Ascending aorta (tissue), 2 donors: ENCODE measurements at regions not wholly inside any gene's neighbourhood (a gene's known extent, or its start where the extent isn't known, plus 50 kb on each side); places are given as distances from the start of the nearest gene placed in this dataset.

ENCODE experiments used
- DNase-seq, 2 donors: peaks; one replicate each; pipeline ENCODE4 v3.0.0-alpha.2; 2019; ENCODE audit warnings: low spot score in 2 of 2
- H3K27ac ChIP-seq, 2 donors: fragments of 200-600 bp; sonication (generic); one replicate each; pipeline ENCODE4 v1.5.1; 2016 to 2017; ENCODE audit warnings: mild to moderate bottlenecking in 1 of 2
- H3K27me3 ChIP-seq: fragments of 200-600 bp; sonication (generic); one replicate; pipeline ENCODE4 v1.5.1; 2017
- H3K36me3 ChIP-seq, 2 donors: fragments of 200-600 bp; sonication (generic); one replicate each; pipeline ENCODE4 v1.5.1; 2016
- H3K4me1 ChIP-seq, 2 donors: fragments of 200-600 bp; sonication (generic); one replicate each; pipeline ENCODE4 v1.5.1; 2016 to 2017; ENCODE audit warnings: mild to moderate bottlenecking in 1 of 2
- H3K4me3 ChIP-seq, 2 donors: fragments of 200-600 bp; sonication (generic); one replicate each; pipeline ENCODE4 v1.5.1; 2016 to 2017; ENCODE audit warnings: mild to moderate bottlenecking in 1 of 2
- H3K9me3 ChIP-seq, 2 donors: fragments of 200-600 bp; sonication (generic); one replicate each; pipeline ENCODE4 v1.5.1; 2016
- CTCF ChIP-seq, 3 experiments: fragments of 200-600 bp in 2 of 3; fragments of 450-650 bp in 1 of 3; sonication (generic) in 2 of 3; IDR thresholded peaks; one replicate each; pipeline ENCODE4 v1.5.1; 2016 to 2019; ENCODE audit warnings: antibody characterized with exemption in 3 of 3, mild to moderate bottlenecking in 1 of 3, moderate library complexity in 1 of 3
- intact Hi-C: fragments of 100-400 bp; cut with DNase I; formaldehyde crosslinking; loops from one replicate; pipeline ENCODE4 v1.15.1; 2023

DNA sequence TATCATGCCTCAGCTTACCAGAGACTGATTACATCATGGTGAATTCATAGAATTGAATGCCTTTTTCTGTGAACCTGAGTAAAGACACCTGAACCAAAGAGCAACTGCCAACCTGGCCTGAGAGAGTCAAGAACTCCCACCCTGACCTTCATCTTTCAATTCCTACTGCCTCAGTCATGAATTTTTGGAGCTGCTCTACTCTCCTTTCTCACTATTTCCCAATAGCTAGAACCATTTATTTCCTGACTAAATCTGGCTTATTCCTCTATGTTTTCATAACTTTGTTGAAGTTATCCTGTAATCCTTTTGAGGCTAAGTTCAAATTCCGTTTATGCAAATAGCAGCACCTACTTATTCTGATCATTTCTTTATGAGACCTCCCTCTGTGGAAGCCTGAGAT is 712.4 kb upstream of the UBE2E2 start:
- no peak for DNase-seq
- H3K4me3 ChIP-seq, result no peak overlapping the region
- no peaks in the 10 kb centered on the region for H3K9me3 ChIP-seq
- H3K27me3 ChIP-seq, result no peaks in the 10 kb centered on the region
- H3K4me1 ChIP-seq, result no peaks in the 10 kb centered on the region
- H3K27ac ChIP-seq, result no peak overlapping the region
- TF ChIP-seq CTCF (IDR thresholded peaks at IDR 0.05), result no peak
- H3K36me3 ChIP-seq, result no peaks in the 10 kb centered on the region
- intact Hi-C loops, result no loop called here

DNA sequence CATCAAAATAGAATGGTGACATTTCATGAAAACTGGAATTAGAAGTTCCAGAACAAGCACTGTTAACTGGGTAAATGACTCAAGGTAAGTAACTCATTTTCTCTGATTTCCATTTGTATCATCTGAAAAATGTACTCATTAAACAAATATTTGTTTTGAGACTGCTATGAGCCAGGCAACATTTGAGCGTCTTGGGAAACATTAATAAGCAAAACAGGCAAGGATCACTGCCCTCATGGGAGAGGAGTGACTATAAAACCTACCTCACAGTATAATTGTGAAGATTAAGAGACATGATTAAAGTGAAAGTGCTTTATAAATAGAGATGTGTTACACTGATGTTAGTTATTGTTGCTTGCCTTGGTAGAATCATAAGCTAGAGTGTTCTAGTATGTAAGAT is 711.8 kb upstream of the UBE2E2 start:
- H3K4me3 ChIP-seq, result no peak overlapping the region
- no peak for DNase-seq
- no peaks in the 10 kb centered on the region for H3K36me3 ChIP-seq
- no peaks in the 10 kb centered on the region for H3K9me3 ChIP-seq
- intact Hi-C loops, result no loop called here
- no peak overlapping the region for H3K27ac ChIP-seq
- no peak for TF ChIP-seq CTCF (IDR thresholded peaks at IDR 0.05)
- no peaks in the 10 kb centered on the region for H3K4me1 ChIP-seq
- H3K27me3 ChIP-seq, result no peaks in the 10 kb centered on the region

DNA sequence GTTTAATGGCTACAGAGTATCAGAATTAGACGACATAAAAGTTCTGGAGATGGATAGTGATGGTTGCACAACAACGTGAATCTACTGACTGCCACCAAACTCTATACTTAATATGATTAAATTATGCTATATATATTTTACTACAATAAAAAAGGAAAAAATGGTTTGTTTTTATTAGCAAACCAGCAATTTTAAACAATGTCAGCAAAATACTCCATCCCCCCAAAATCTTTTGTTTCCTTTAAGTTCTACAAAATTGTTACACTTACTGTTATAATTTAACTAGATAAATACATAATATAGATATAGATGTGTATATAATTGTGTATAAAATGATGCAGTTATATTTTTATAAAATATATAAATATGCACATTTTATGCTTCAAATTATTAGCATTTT is 710.8 kb upstream of the UBE2E2 start:
- no peak for TF ChIP-seq CTCF (IDR thresholded peaks at IDR 0.05)

DNA sequence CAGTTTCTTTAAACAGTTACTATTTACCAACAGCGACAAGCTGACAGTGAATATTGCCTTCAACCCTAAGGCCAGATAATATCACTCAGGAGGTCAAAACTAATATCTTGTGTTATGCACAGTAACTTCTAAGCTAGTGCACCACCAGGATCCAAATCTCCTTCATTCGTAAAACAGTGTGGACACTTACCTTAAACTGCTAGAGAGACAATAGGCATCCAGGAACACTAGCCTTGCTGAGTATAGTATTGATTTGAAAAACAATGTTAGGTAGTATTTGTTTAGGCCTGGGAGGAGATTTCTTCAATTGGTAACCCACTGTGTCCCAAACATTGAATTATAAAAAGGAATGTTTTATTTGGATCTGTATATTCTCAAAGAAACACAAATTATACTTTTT is 707.9 kb upstream of the UBE2E2 start:
- Histone ChIP-seq H3K4me3 (no peak overlapping the region), H3K36me3 (no peaks in the 10 kb centered on the region), H3K27ac (no peak overlapping the region), H3K9me3 (no peaks in the 10 kb centered on the region), H3K4me1 (no peaks in the 10 kb centered on the region), H3K27me3 (no peaks in the 10 kb centered on the region)
- intact Hi-C loops, result no loop called here
- TF ChIP-seq CTCF (IDR thresholded peaks at IDR 0.05), result no peak
- DNase-seq, result no peak

More for the DNA sequence above, 710.8 kb upstream of the UBE2E2 start:
- intact Hi-C loops, result no loop called here
- DNase-seq, result no peak
- Histone ChIP-seq H3K4me3 (no peak overlapping the region), H3K27me3 (no peaks in the 10 kb centered on the region), H3K9me3 (no peaks in the 10 kb centered on the region), H3K4me1 (no peaks in the 10 kb centered on the region), H3K27ac (no peak overlapping the region), H3K36me3 (no peaks in the 10 kb centered on the region)

DNA sequence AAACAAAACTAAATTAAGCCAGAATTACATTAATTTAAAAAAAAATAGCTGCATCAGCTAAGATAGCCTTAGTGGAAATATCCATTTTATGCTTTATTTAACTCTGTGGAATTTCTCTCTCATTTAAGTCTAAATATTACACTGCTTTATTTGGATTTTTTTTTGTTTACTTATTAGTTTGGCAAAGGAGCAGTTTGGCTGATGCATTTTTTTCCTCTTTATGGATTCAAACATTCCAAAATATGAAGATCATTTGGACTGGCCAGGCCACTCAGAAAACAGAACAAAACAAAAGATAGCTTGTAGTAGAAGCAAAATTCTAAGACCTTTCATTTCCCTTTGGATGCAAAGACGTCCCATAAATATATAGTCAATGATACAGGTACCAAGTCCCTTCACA is 707.3 kb upstream of the UBE2E2 start:
- Histone ChIP-seq H3K9me3 (no peaks in the 10 kb centered on the region), H3K4me1 (no peaks in the 10 kb centered on the region), H3K27ac (no peak overlapping the region), H3K36me3 (no peaks in the 10 kb centered on the region), H3K27me3 (no peaks in the 10 kb centered on the region), H3K4me3 (no peak overlapping the region)
- intact Hi-C loops, result no loop called here
- no peak for TF ChIP-seq CTCF (IDR thresholded peaks at IDR 0.05)
- DNase-seq, result no peak

GRCh38 chr3:22496641-22497040 is 706.5 kb upstream of the UBE2E2 start:
- Histone ChIP-seq H3K9me3 (no peaks in the 10 kb centered on the region), H3K36me3 (no peaks in the 10 kb centered on the region), H3K27me3 (no peaks in the 10 kb centered on the region), H3K4me3 (no peak overlapping the region), H3K27ac (no peak overlapping the region), H3K4me1 (no peaks in the 10 kb centered on the region)
- intact Hi-C loops, result no loop called here
- DNase-seq, result no peak
- TF ChIP-seq CTCF (IDR thresholded peaks at IDR 0.05), result no peak
